SK-N-SH treated with all-trans-retinoic acid at 6 μM for 48 hours (cell line): ENCODE measurements at regions not wholly inside any gene's neighbourhood (a gene's known extent, or its start where the extent isn't known, plus 50 kb on each side); places are given as distances from the start of the nearest gene placed in this dataset.

Experiments used
- ATAC-seq: fragments of 200-7000 bp; cut with Tn5 transposase; 3 replicates; pipeline ENCODE4 v1.9.1; 2020; ENCODE audit warnings: mild to moderate bottlenecking, moderate library complexity
- ARNTL ChIP-seq: fragments of 450-650 bp; formaldehyde crosslinking; IDR thresholded peaks from 2 replicates; pipeline ENCODE4 v1.5.0; 2020; ENCODE audit warnings: low read depth, mild to moderate bottlenecking, moderate library complexity, borderline replicate concordance
- BACH2 ChIP-seq: fragments of 250-450 bp; sonication (Bioruptor Pico); IDR thresholded peaks from 2 replicates; pipeline ENCODE4 v1.9.0; 2021; ENCODE audit warnings: mild to moderate bottlenecking, borderline replicate concordance
- CSDC2 ChIP-seq: fragments of 250-450 bp; sonication (Bioruptor Pico); IDR thresholded peaks from 2 replicates; pipeline ENCODE4 v1.5.0; 2020; ENCODE audit warnings: mild to moderate bottlenecking, moderate library complexity
- ESRRG ChIP-seq: fragments of 250-450 bp; sonication (Bioruptor Pico); IDR thresholded peaks from 2 replicates; pipeline ENCODE4 v1.6.1; 2021; ENCODE audit warnings: mild to moderate bottlenecking
- GLIS3 ChIP-seq: fragments of 250-450 bp; sonication (Bioruptor Pico); IDR thresholded peaks from 2 replicates; pipeline ENCODE4 v1.5.0; 2020; ENCODE audit warnings: mild to moderate bottlenecking, moderate library complexity
- OSR1 ChIP-seq: fragments of 250-450 bp; sonication (Bioruptor Pico); IDR thresholded peaks from 2 replicates; pipeline ENCODE4 v1.8.0; 2022; ENCODE audit warnings: moderate library complexity, mild to moderate bottlenecking, inconsistent platforms
- PATZ1 ChIP-seq: fragments of 250-450 bp; sonication (Bioruptor Pico); IDR thresholded peaks from 2 replicates; pipeline ENCODE4 v1.8.0; 2020; ENCODE audit warnings: mild to moderate bottlenecking, moderate library complexity, borderline replicate concordance
- PPARA ChIP-seq: fragments of 250-450 bp; sonication (Bioruptor Pico); IDR thresholded peaks from 2 replicates; pipeline ENCODE4 v1.5.0; 2020; ENCODE audit warnings: mild to moderate bottlenecking, borderline replicate concordance
- RARB ChIP-seq: fragments of 250-450 bp; sonication (Bioruptor Pico); IDR thresholded peaks from 2 replicates; pipeline ENCODE4 v1.8.0; 2021; ENCODE audit warnings: mild to moderate bottlenecking, moderate library complexity
- SNAI2 ChIP-seq: fragments of 250-450 bp; sonication (Bioruptor Pico); IDR thresholded peaks from 2 replicates; pipeline ENCODE4 v1.5.0; 2020; ENCODE audit warnings: mild to moderate bottlenecking, moderate library complexity
- TCF4 ChIP-seq: fragments of 250-450 bp; sonication (Bioruptor Pico); IDR thresholded peaks from 2 replicates; pipeline ENCODE4 v1.8.0; 2021; ENCODE audit warnings: mild to moderate bottlenecking, moderate library complexity, borderline replicate concordance
- TOX ChIP-seq: fragments of 250-450 bp; sonication (Bioruptor Pico); IDR thresholded peaks from 2 replicates; pipeline ENCODE4 v1.8.0; 2021; ENCODE audit warnings: mild to moderate bottlenecking, moderate library complexity, borderline replicate concordance
- TSHZ2 ChIP-seq: fragments of 250-450 bp; sonication (Bioruptor Pico); IDR thresholded peaks from 2 replicates; pipeline ENCODE4 v1.5.0; 2020; ENCODE audit warnings: mild to moderate bottlenecking, moderate library complexity
- ZC3H10 ChIP-seq: fragments of 250-450 bp; sonication (Bioruptor Pico); IDR thresholded peaks from 2 replicates; pipeline ENCODE4 v1.5.1; 2021; ENCODE audit warnings: mild to moderate bottlenecking, moderate library complexity
- ZFP3 ChIP-seq: fragments of 250-450 bp; sonication (Bioruptor Pico); IDR thresholded peaks from 2 replicates; pipeline ENCODE4 v1.5.0; 2020; ENCODE audit warnings: mild to moderate bottlenecking, moderate library complexity
- ZFP30 ChIP-seq: fragments of 450-650 bp; formaldehyde crosslinking; IDR thresholded peaks from 2 replicates; pipeline ENCODE4 v1.5.0; 2022; ENCODE audit warnings: mild to moderate bottlenecking, moderate library complexity
- ZNF565 ChIP-seq: fragments of 450-650 bp; formaldehyde crosslinking; conservative IDR thresholded peaks from 2 replicates; pipeline ENCODE4 v1.5.0; 2020; ENCODE audit warnings: low read depth, mild to moderate bottlenecking, moderate library complexity
- ZNF70 ChIP-seq: fragments of 450-650 bp; formaldehyde crosslinking; IDR thresholded peaks from 2 replicates; pipeline ENCODE4 v1.5.0; 2020; ENCODE audit warnings: mild to moderate bottlenecking, moderate library complexity
- ZNF8 ChIP-seq: fragments of 450-650 bp; formaldehyde crosslinking; IDR thresholded peaks from 2 replicates; pipeline ENCODE4 v1.5.0; 2020; ENCODE audit warnings: mild to moderate bottlenecking, moderate library complexity
- TF ChIP-seq, protein P1 (sequence below): fragments of 250-450 bp; sonication (Bioruptor Pico); IDR thresholded peaks from 2 replicates; pipeline ENCODE4 v1.8.0; 2021; ENCODE audit warnings: low read depth, mild to moderate bottlenecking, moderate library complexity, borderline replicate concordance
- TF ChIP-seq, protein P2 (sequence below): fragments of 250-450 bp; sonication (Bioruptor Pico); IDR thresholded peaks from 2 replicates; pipeline ENCODE4 v1.5.1; 2020; ENCODE audit warnings: low read depth, mild to moderate bottlenecking, moderate library complexity

DNA sequence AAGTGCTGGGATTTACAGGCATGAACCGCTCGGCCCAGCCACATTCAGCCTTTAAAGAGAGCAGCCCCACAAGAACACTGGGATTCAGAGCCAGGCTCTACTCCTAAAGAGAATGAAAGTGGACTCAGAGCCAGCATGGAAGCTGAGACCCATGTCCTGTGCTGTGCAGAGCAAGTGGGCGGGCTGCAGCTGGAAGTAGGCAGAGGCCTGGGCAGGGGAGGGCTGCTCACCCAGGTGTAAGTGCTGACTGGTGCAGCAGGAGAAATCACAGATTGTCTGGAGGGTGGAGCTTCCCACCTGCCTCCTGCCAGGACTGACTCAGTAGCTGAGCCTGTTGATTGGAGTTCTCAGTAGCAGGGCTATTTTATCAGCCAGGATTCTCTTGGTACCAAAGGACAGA is 178.7 kb downstream of the KATNIP start:
- TF ChIP-seq ZNF8 (CRISPR knock-in tag) (no peak), OSR1 (CRISPR knock-in tag) (no peak), ZC3H10 (CRISPR knock-in tag) (no peak), PPARA (CRISPR knock-in tag) (no peak), SNAI2 (CRISPR knock-in tag) (no peak), CSDC2 (CRISPR knock-in tag) (no peak), RARB (no peak), TSHZ2 (CRISPR knock-in tag) (no peak), GLIS3 (no peak), ZFP3 (CRISPR knock-in tag) (no peak), ARNTL (CRISPR knock-in tag) (no peak)
- TF ChIP-seq, protein P1, sequence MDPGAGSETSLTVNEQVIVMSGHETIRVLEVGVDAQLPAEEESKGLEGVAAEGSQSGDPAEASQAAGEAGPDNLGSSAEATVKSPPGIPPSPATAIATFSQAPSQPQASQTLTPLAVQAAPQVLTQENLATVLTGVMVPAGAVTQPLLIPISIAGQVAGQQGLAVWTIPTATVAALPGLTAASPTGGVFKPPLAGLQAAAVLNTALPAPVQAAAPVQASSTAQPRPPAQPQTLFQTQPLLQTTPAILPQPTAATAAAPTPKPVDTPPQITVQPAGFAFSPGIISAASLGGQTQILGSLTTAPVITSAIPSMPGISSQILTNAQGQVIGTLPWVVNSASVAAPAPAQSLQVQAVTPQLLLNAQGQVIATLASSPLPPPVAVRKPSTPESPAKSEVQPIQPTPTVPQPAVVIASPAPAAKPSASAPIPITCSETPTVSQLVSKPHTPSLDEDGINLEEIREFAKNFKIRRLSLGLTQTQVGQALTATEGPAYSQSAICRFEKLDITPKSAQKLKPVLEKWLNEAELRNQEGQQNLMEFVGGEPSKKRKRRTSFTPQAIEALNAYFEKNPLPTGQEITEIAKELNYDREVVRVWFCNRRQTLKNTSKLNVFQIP (CRISPR knock-in tag) = no peak
- no peak for ATAC-seq

DNA sequence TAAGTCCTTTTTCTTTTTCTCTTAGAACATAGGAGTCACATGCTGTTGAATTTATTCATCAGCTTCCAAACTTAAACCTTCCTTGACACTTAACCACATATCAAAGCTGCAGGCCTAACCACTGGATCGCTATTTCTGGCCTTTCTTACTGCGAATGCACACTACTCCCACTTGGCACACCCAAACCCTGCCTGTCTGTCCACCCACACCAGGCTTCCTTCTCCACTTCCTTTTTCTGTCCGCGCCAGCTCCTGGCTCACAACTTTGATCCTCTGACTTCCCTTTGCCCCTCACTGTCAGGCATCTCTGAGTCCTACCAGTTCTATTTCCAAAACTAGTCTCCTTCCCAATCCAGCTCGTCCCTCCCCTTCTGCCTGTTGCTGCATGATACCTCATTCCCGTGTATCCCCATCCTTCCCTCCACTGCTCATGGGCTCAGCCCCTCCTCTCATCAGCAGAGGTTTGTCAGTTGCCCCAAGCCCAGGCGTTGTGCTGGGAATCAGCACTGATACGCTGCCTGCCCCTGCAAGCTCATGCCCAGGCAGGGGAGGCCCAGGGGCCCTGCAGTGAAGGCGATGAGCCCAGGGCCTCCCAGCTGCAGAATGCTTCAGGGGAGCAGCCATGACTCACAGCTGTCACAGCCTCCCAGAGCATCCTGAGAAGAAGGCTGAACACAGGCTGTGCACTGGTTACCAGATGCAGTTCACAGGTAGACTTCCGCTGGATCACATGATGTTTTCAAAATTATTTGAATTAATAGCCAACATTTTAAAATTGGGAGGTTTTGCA is 179.8 kb downstream of the KATNIP start:
- TF ChIP-seq ARNTL (CRISPR knock-in tag) (no peak), TCF4 (CRISPR knock-in tag) (no peak), TOX (CRISPR knock-in tag) (no peak), ZNF8 (CRISPR knock-in tag) (no peak), TSHZ2 (CRISPR knock-in tag) (no peak), ZNF70 (CRISPR knock-in tag) (no peak), BACH2 (CRISPR knock-in tag) (no peak), ZFP30 (no peak), ESRRG (CRISPR knock-in tag) (no peak), SNAI2 (CRISPR knock-in tag) (no peak), OSR1 (CRISPR knock-in tag) (no peak), ZNF565 (no peak), ZFP3 (CRISPR knock-in tag) (no peak)
- TF ChIP-seq, protein P2, sequence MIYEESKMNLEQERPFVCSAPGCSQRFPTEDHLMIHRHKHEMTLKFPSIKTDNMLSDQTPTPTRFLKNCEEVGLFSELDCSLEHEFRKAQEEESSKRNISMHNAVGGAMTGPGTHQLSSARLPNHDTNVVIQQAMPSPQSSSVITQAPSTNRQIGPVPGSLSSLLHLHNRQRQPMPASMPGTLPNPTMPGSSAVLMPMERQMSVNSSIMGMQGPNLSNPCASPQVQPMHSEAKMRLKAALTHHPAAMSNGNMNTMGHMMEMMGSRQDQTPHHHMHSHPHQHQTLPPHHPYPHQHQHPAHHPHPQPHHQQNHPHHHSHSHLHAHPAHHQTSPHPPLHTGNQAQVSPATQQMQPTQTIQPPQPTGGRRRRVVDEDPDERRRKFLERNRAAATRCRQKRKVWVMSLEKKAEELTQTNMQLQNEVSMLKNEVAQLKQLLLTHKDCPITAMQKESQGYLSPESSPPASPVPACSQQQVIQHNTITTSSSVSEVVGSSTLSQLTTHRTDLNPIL (CRISPR knock-in tag) = no peak
- no peak for ATAC-seq

DNA sequence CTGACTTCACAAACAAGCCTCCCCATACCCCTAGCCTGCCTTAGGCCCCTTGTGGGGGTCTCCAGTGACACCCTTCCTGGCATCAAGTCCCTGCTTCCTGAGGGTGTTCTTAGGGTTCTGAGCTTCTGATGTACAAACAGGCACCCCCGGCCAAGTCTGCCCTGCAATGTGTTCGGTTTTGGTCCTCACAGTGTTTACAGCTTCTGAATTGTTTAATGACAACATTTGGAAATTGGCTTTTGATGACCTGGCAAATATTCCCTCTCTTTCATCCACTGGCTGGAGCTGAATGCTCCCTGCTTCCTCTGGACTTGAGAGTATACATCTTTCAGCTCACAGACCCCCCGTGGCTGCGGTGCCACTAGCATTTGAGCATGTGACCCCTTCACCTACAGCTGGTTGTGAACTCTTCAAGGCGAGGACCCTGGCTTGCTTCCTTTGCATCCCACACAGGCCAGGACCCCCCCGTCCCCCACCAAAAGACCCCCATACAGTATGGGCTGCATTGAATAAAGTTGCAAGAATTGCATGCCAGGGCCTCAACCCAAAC is 180.8 kb downstream of the KATNIP start:
- no peak for ATAC-seq
- TF ChIP-seq TCF4 (CRISPR knock-in tag) (no peak), TOX (CRISPR knock-in tag) (no peak), ESRRG (CRISPR knock-in tag) (no peak), PATZ1 (CRISPR knock-in tag) (no peak), OSR1 (CRISPR knock-in tag) (no peak), ZNF8 (CRISPR knock-in tag) (no peak), ZNF70 (CRISPR knock-in tag) (no peak)
- TF ChIP-seq, protein P2 (CRISPR knock-in tag) = no peak
- TF ChIP-seq, protein P1 (CRISPR knock-in tag) = no peak
